GM18498 (cell line): ENCODE measurements at regions not wholly inside any gene's neighbourhood (a gene's known extent, or its start where the extent isn't known, plus 50 kb on each side); places are given as distances from the start of the nearest gene placed in this dataset.

Source experiments
- ATAC-seq: cut with Tn5 transposase; IDR thresholded peaks from one replicate; pipeline ENCODE4 v1.9.1; 2021; ENCODE audit warnings: mild to moderate bottlenecking, moderate library complexity; ENCODE audit not compliant: unreplicated experiment

GRCh38 chr5:125399885-125400284 is 653.4 kb upstream of the ZNF608 start:
- no peak for ATAC-seq

GRCh38 chr5:125401724-125402622 is 655.5 kb upstream of the ZNF608 start:
- no peak for ATAC-seq

GRCh38 chr5:125402787-125403186 is 656.3 kb upstream of the ZNF608 start:
- ATAC-seq, result no peak

- ATAC-seq, result no peak
Observed at GRCh38 chr5:125404056-125404455, 657.6 kb upstream of the ZNF608 start.

GRCh38 chr5:125408448-125409233 is 662.2 kb upstream of the ZNF608 start:
- peak; percentile 49 for ATAC-seq

- no peak for ATAC-seq
Observed at GRCh38 chr5:125409234-125409860, 662.9 kb upstream of the ZNF608 start.

GRCh38 chr5:125409861-125410536 is 663.6 kb upstream of the ZNF608 start:
- no peak for ATAC-seq

- no peak for ATAC-seq
Observed at GRCh38 chr5:125410537-125411070, 664.2 kb upstream of the ZNF608 start.

- ATAC-seq, result peak; percentile 58
Observed at GRCh38 chr5:125411071-125411743, 664.8 kb upstream of the ZNF608 start.

GRCh38 chr5:125411744-125412560 is 665.5 kb upstream of the ZNF608 start:
- peak; percentile 51 for ATAC-seq

- peak; percentile 51 for ATAC-seq
Observed at GRCh38 chr5:125412561-125413495, 666.4 kb upstream of the ZNF608 start.

- no peak for ATAC-seq
Observed at GRCh38 chr5:125413496-125414274, 667.2 kb upstream of the ZNF608 start.

- no peak for ATAC-seq
Observed at GRCh38 chr5:125415126-125415525, 668.7 kb upstream of the ZNF608 start.

- no peak for ATAC-seq
Observed at GRCh38 chr5:125416055-125416454, 669.6 kb upstream of the ZNF608 start.

- no peak for ATAC-seq
Observed at GRCh38 chr5:125421006-125421405, 674.6 kb upstream of the ZNF608 start.

- no peak for ATAC-seq
Observed at GRCh38 chr5:125422342-125422741, 675.9 kb upstream of the ZNF608 start.

GRCh38 chr5:125424402-125425141 is 678.1 kb upstream of the ZNF608 start:
- no peak for ATAC-seq
